Small intestine (tissue), 7 donors: ENCODE measurements at regions not wholly inside any gene's neighbourhood (a gene's known extent, or its start where the extent isn't known, plus 50 kb on each side); places are given as distances from the start of the nearest gene placed in this dataset.

Source experiments
- DNase-seq, 2 donors: peaks; one replicate each; pipeline versions ENCODE4 v3.0.0 to v3.0.0-alpha.2; 2013
- FAIRE-seq: peaks from 2 replicates; lab custom pipeline; 2012; peaks lifted over from hg19 to GRCh38; lab: Jason Lieb, UNC
- H3K27ac ChIP-seq, 3 donors: one replicate each; pipeline ENCODE4 v1.5.1; 2013; ENCODE audit warnings: low read length in 2 of 3, mild to moderate bottlenecking in 2 of 3, control low read depth in 1 of 3, inconsistent platforms in 1 of 3, low read depth in 1 of 3, moderate library complexity in 1 of 3
- H3K27me3 ChIP-seq, 3 donors: one replicate each; pipeline ENCODE4 v1.6.1; 2013; ENCODE audit warnings: low read length in 3 of 3, inconsistent platforms in 1 of 3; ENCODE audit not compliant: control insufficient read depth in 3 of 3, insufficient read depth in 3 of 3
- H3K36me3 ChIP-seq, 3 donors: one replicate each; pipeline ENCODE4 v1.6.1; 2013; ENCODE audit warnings: low read length in 3 of 3, inconsistent platforms in 1 of 3, low read depth in 1 of 3, mild to moderate bottlenecking in 1 of 3, moderate library complexity in 1 of 3; ENCODE audit not compliant: control insufficient read depth in 3 of 3, insufficient read depth in 2 of 3
- H3K4me1 ChIP-seq, 3 donors: one replicate each; pipeline ENCODE4 v1.6.1; 2013; ENCODE audit warnings: low read length in 2 of 3, inconsistent platforms in 1 of 3, low read depth in 1 of 3, mild to moderate bottlenecking in 1 of 3, moderate library complexity in 1 of 3; ENCODE audit not compliant: control insufficient read depth in 3 of 3, insufficient read depth in 2 of 3
- H3K4me3 ChIP-seq, 3 donors: one replicate each; pipeline ENCODE4 v1.5.1; 2013; ENCODE audit warnings: low read length in 3 of 3, control low read depth in 1 of 3, inconsistent platforms in 1 of 3, low read depth in 1 of 3, mild to moderate bottlenecking in 1 of 3, moderate library complexity in 1 of 3
- H3K9me3 ChIP-seq, 2 donors: one replicate each; pipeline ENCODE4 v1.6.1; 2013; ENCODE audit warnings: low read depth in 1 of 2, low read length in 1 of 2; ENCODE audit not compliant: control insufficient read depth in 2 of 2, insufficient read depth in 1 of 2
- WGBS, 3 donors: extraction: QIAGEN DNeasy Blood & Tissue Kit; methylation state at CpG; one replicate each; pipeline ENCODE4 v1.1.7; 2013; 5-methylcytosine and 5-hydroxymethylcytosine counted together
- donor health status: healthy with polysubstance abuse.
- donor health status: control.
- donor health status: control.
- donor health status: Bipolar disorder and iron deficiency.
- donor health status: healthy.

- Histone ChIP-seq H3K9me3 (no peaks in the 10 kb centered on the region), H3K36me3 (no peaks in the 10 kb centered on the region), H3K4me3 (no peak overlapping the region), H3K4me1 (no peaks in the 10 kb centered on the region), H3K27ac (no peak overlapping the region), H3K27me3 (no peaks in the 10 kb centered on the region)
- no peak for FAIRE-seq
- WGBS, 3 donors: 74 to 87% (median 85%) methylated on average over 1 of the region's 1 CpG
- no peak for DNase-seq
Observed at GRCh38 chr12:16110596-16110995, 166.9 kb downstream of the SLC15A5 start.

GRCh38 chr12:16103851-16104250, 173.6 kb downstream of the SLC15A5 start:
- FAIRE-seq (no peak), DNase-seq (no peak)
- Histone ChIP-seq H3K27me3 (no peaks in the 10 kb centered on the region), H3K4me1 (no peaks in the 10 kb centered on the region), H3K27ac (no peak overlapping the region), H3K4me3 (no peak overlapping the region), H3K36me3 (no peaks in the 10 kb centered on the region), H3K9me3 (peaks cover 0 to 9% of the 10 kb centered on the region in 2 donors)
- 60 to 73% (median 70%) methylated on average over 2 of the region's 2 CpGs for WGBS, 3 donors

- Histone ChIP-seq H3K27ac (no peak overlapping the region), H3K27me3 (no peaks in the 10 kb centered on the region)
- 63 to 88% (median 88%) methylated on average over 3 of the region's 3 CpGs for WGBS, 3 donors
Observed at GRCh38 chr12:16100206-16100605, 177.3 kb downstream of the SLC15A5 start.

GRCh38 chr12:16096273-16096849, 181.1 kb downstream of the SLC15A5 start:
- H3K27me3 ChIP-seq: no peaks in the 10 kb centered on the region
- H3K4me1 ChIP-seq: no peaks in the 10 kb centered on the region
- H3K27ac ChIP-seq: no peak overlapping the region
- FAIRE-seq: no peak
- no peaks in the 10 kb centered on the region for H3K36me3 ChIP-seq
- WGBS, 3 donors: 54 to 76% (median 73%) methylated on average over 2 of the region's 2 CpGs
- H3K9me3 ChIP-seq: peaks cover 0 to 8% of the 10 kb centered on the region in 2 donors
- DNase-seq: peak in 1 of 2 donors; percentile 26
- no peak overlapping the region for H3K4me3 ChIP-seq

More at GRCh38 chr12:16100206-16100605, 177.3 kb downstream of the SLC15A5 start:
- H3K4me3 ChIP-seq: no peak overlapping the region
- no peak for FAIRE-seq
- DNase-seq: no peak
- H3K36me3 ChIP-seq: no peaks in the 10 kb centered on the region
- H3K9me3 ChIP-seq: peaks cover 0 to 9% of the 10 kb centered on the region in 2 donors
- no peaks in the 10 kb centered on the region for H3K4me1 ChIP-seq

GRCh38 chr12:16095531-16096110, 181.9 kb downstream of the SLC15A5 start:
- FAIRE-seq (no peak), DNase-seq (no peak)
- no peaks in the 10 kb centered on the region for H3K4me1 ChIP-seq
- H3K27ac ChIP-seq: no peak overlapping the region
- H3K9me3 ChIP-seq: peaks cover 0 to 9% of the 10 kb centered on the region in 2 donors
- no peaks in the 10 kb centered on the region for H3K27me3 ChIP-seq
- WGBS, 3 donors: 51 to 64% (median 62%) methylated on average over 4 of the region's 4 CpGs
- no peak overlapping the region for H3K4me3 ChIP-seq
- no peaks in the 10 kb centered on the region for H3K36me3 ChIP-seq

GRCh38 chr12:16094437-16094836, 183.0 kb downstream of the SLC15A5 start:
- no peaks in the 10 kb centered on the region for H3K27me3 ChIP-seq
- H3K9me3 ChIP-seq: peaks cover 0 to 9% of the 10 kb centered on the region in 2 donors
- 13 to 39% (median 17%) methylated on average over 2 of the region's 2 CpGs for WGBS, 3 donors
- no peak for FAIRE-seq
- H3K27ac ChIP-seq: no peak overlapping the region
- DNase-seq: no peak
- no peaks in the 10 kb centered on the region for H3K4me1 ChIP-seq
- no peaks in the 10 kb centered on the region for H3K36me3 ChIP-seq
- no peak overlapping the region for H3K4me3 ChIP-seq

- H3K27ac ChIP-seq: no peak overlapping the region
- FAIRE-seq: no peak
- peaks cover 0 to 9% of the 10 kb centered on the region in 2 donors for H3K9me3 ChIP-seq
- H3K27me3 ChIP-seq: no peaks in the 10 kb centered on the region
- no peak overlapping the region for H3K4me3 ChIP-seq
- no peak for DNase-seq
- no peaks in the 10 kb centered on the region for H3K4me1 ChIP-seq
- no peaks in the 10 kb centered on the region for H3K36me3 ChIP-seq
Observed at GRCh38 chr12:16093825-16094224, 182.7 kb downstream of the DERA start.

GRCh38 chr12:16090974-16091373, 179.8 kb downstream of the DERA start:
- FAIRE-seq (no peak), DNase-seq (no peak)
- H3K9me3 ChIP-seq: peaks cover 0 to 9% of the 10 kb centered on the region in 2 donors
- H3K4me3 ChIP-seq: no peak overlapping the region
- no peak overlapping the region for H3K27ac ChIP-seq
- H3K4me1 ChIP-seq: no peaks in the 10 kb centered on the region
- no peaks in the 10 kb centered on the region for H3K36me3 ChIP-seq
- 86 to 92% (median 90%) methylated on average over 3 of the region's 3 CpGs for WGBS, 3 donors
- no peaks in the 10 kb centered on the region for H3K27me3 ChIP-seq

- H3K36me3 ChIP-seq: no peaks in the 10 kb centered on the region
- H3K27ac ChIP-seq: no peak overlapping the region
- FAIRE-seq: no peak
- no peaks in the 10 kb centered on the region for H3K27me3 ChIP-seq
- H3K9me3 ChIP-seq: peaks cover 0 to 9% of the 10 kb centered on the region in 2 donors
- no peaks in the 10 kb centered on the region for H3K4me1 ChIP-seq
- no peak for DNase-seq
- H3K4me3 ChIP-seq: no peak overlapping the region
- WGBS, 3 donors: 94 to 98% (median 98%) methylated on average over 3 of the region's 3 CpGs
Observed at GRCh38 chr12:16088421-16088820, 177.3 kb downstream of the DERA start.
